Endothelial cell of umbilical vein (primary cell): ENCODE measurements at regions not wholly inside any gene's neighbourhood (a gene's known extent, or its start where the extent isn't known, plus 50 kb on each side); places are given as distances from the start of the nearest gene placed in this dataset.

ENCODE experiments used
- BruUV-seq: library from RNA; stranded (reverse); fragments of 400-500 nt; replicated peaks from 2 replicates; lab custom pipeline; 2021; lab: Mats Ljungman, UMichigan
- CTCF ChIA-PET: fragments of 300-600, 350-600 bp; sonication (Branson Sonifier 250); formaldehyde crosslinking; loops from one replicate; lab custom pipeline; 2021; ENCODE audit warnings: antibody characterized with exemption, inconsistent platforms; lab: Charles Lee
- POLR2A ChIA-PET: fragments of 300-600, 350-600 bp; sonication (Branson Sonifier 250); formaldehyde crosslinking; loops from one replicate; lab custom pipeline; 2021; ENCODE audit warnings: antibody characterized with exemption, inconsistent platforms; lab: Charles Lee
- DNase-seq: peaks from one replicate; pipeline ENCODE4 v3.0.0-alpha.2; 2011; ENCODE audit warnings: low read depth, low spot score
- FAIRE-seq: peaks from 2 replicates; lab custom pipeline; 2011; peaks lifted over from hg19 to GRCh38; lab: Jason Lieb, UNC
- H2AFZ ChIP-seq: 2 replicates; pipeline ENCODE4 v1.6.0; 2012; ENCODE audit warnings: low read depth, low read length, control low read depth, inconsistent platforms
- H3K27ac ChIP-seq: 2 replicates; pipeline ENCODE4 v1.5.1; 2011; ENCODE audit warnings: low read depth, mild to moderate bottlenecking, control low read depth, low read length, moderate library complexity; ENCODE audit not compliant: insufficient read depth
- H3K27me3 ChIP-seq, 2 experiments: 2 replicates each; pipeline versions ENCODE4 v1.6.0 to v1.6.1; 2011; ENCODE audit warnings: low read length in 2 of 2, mixed read lengths in 1 of 2; ENCODE audit not compliant: control insufficient read depth in 2 of 2, insufficient read depth in 2 of 2
- H3K36me3 ChIP-seq, 2 experiments: 2 replicates in 1 of 2; 3 replicates in 1 of 2; pipeline ENCODE4 v1.5.1; 2011; ENCODE audit warnings: low read length in 2 of 2, mild to moderate bottlenecking in 1 of 2, moderate library complexity in 1 of 2; ENCODE audit not compliant: control insufficient read depth in 2 of 2, insufficient read depth in 2 of 2; ENCODE audit errors: extremely low read depth in 1 of 2
- H3K4me1 ChIP-seq: 3 replicates; pipeline ENCODE4 v1.5.1; 2011; ENCODE audit warnings: mild to moderate bottlenecking, low read length; ENCODE audit not compliant: control insufficient read depth, insufficient read depth; ENCODE audit errors: extremely low read depth
- H3K4me2 ChIP-seq: 2 replicates; pipeline ENCODE4 v1.6.1; 2011; ENCODE audit warnings: low read length, control low read depth, mixed read lengths; ENCODE audit not compliant: insufficient read depth
- H3K4me3 ChIP-seq, 3 experiments: fragments of 200-600 bp in 1 of 3; sonication (generic), shearing (Covaris generic) in 1 of 3; replicated peaks in 1 of 3; 2 replicates each; pipeline ENCODE4 v1.5.1; 2011 to 2016; ENCODE audit warnings: control low read depth in 3 of 3, low read length in 3 of 3, mild to moderate bottlenecking in 2 of 3, inconsistent platforms in 1 of 3, low read depth in 1 of 3, moderate library complexity in 1 of 3; ENCODE audit not compliant: insufficient read depth in 1 of 3
- H3K79me2 ChIP-seq: 2 replicates; pipeline ENCODE4 v1.6.0; 2012; ENCODE audit warnings: low read length, inconsistent platforms; ENCODE audit not compliant: control insufficient read depth, insufficient read depth
- H3K9ac ChIP-seq: replicated peaks from 2 replicates; pipeline ENCODE3; 2011; ENCODE audit warnings: low read length, control low read depth; ENCODE audit not compliant: insufficient read depth; ENCODE audit errors: extremely low read depth
- H3K9me1 ChIP-seq: replicated peaks from 3 replicates; pipeline ENCODE4 v1.6.0; 2011; ENCODE audit warnings: mild to moderate bottlenecking, low read length; ENCODE audit not compliant: control insufficient read depth, insufficient read depth; ENCODE audit errors: extremely low read depth
- H3K9me3 ChIP-seq: replicated peaks from 2 replicates; pipeline ENCODE4 v1.5.1; 2012; ENCODE audit warnings: low read length, inconsistent platforms; ENCODE audit not compliant: control insufficient read depth, insufficient read depth
- H4K20me1 ChIP-seq: replicated peaks from 2 replicates; pipeline ENCODE3; 2011; ENCODE audit warnings: mild to moderate bottlenecking, low read length; ENCODE audit not compliant: control insufficient read depth, insufficient read depth; ENCODE audit errors: extremely low read depth
- CTCF ChIP-seq, 2 donors: IDR thresholded peaks; 1 replicate in 1 of 2; 2 replicates in 1 of 2; pipeline ENCODE4 v1.5.1; 2011; ENCODE audit warnings: low read length in 2 of 2, mild to moderate bottlenecking in 2 of 2, moderate library complexity in 2 of 2, control low read depth in 1 of 2, inconsistent platforms in 1 of 2, low read depth in 1 of 2; ENCODE audit not compliant: insufficient read depth in 1 of 2; ENCODE audit errors: extremely low read depth in 1 of 2
- EZH2 ChIP-seq: IDR thresholded peaks from 2 replicates; pipeline ENCODE4 v1.6.1; 2012; ENCODE audit warnings: borderline replicate concordance, low read depth, mild to moderate bottlenecking, moderate library complexity, low read length, inconsistent platforms; ENCODE audit not compliant: severe bottlenecking
- FOS ChIP-seq: IDR thresholded peaks from 2 replicates; pipeline ENCODE4 v1.6.1; 2011; ENCODE audit warnings: mild to moderate bottlenecking, low read length, moderate library complexity, borderline replicate concordance; ENCODE audit not compliant: insufficient read depth
- GATA2 ChIP-seq: IDR thresholded peaks from 2 replicates; pipeline ENCODE4 v1.7.0; 2011; ENCODE audit warnings: low read depth, mild to moderate bottlenecking, moderate library complexity, mixed read lengths, low read length; ENCODE audit not compliant: insufficient read length, insufficient read depth
- JUN ChIP-seq: IDR thresholded peaks from 2 replicates; pipeline ENCODE4 v1.6.1; 2011; ENCODE audit warnings: borderline replicate concordance, low read depth; ENCODE audit not compliant: insufficient read length, insufficient read depth
- MAX ChIP-seq: IDR thresholded peaks from 2 replicates; pipeline ENCODE4 v1.6.1; 2011; ENCODE audit not compliant: insufficient read depth, insufficient read length
- MYC ChIP-seq: IDR thresholded peaks from one replicate; pipeline ENCODE4 v1.6.1; 2011; ENCODE audit warnings: mild to moderate bottlenecking, low read depth, low read length
- POLR2A ChIP-seq: IDR thresholded peaks from 2 replicates; pipeline ENCODE4 v1.6.1; 2012; ENCODE audit warnings: low read depth, mild to moderate bottlenecking, control low read depth, low read length
- POLR2AphosphoS5 ChIP-seq: IDR thresholded peaks from 2 replicates; pipeline ENCODE4 v1.6.1; 2012; ENCODE audit warnings: low read depth, mild to moderate bottlenecking, control low read depth, low read length, moderate library complexity; ENCODE audit not compliant: insufficient read depth
- dilution Hi-C: fragments of 300-500 bp; cut with MboI; formaldehyde crosslinking; loops from one replicate; pipeline ENCODE4 v1.15.0; 2019; ENCODE audit warnings: low sequenced_read_pairs; ENCODE audit not compliant: extremely low pct_ligation_motif_present
- intact Hi-C: fragments of 100-400 bp; cut with micrococcal nuclease; formaldehyde crosslinking; loops from one replicate; pipeline ENCODE4 v1.10.0; 2022

GRCh38 chr5:35324679-35325078 is 94.4 kb upstream of the PRLR start:
- Histone ChIP-seq H3K4me3 (no peak overlapping the region), H3K27ac (no peak overlapping the region), H3K36me3 (no peaks in the 10 kb centered on the region), H2AFZ (no peak overlapping the region), H3K9me3 (no peaks in the 10 kb centered on the region), H3K9ac (no peak overlapping the region), H3K4me2 (no peak overlapping the region), H3K27me3 (no peaks in the 10 kb centered on the region), H4K20me1 (no peaks in the 10 kb centered on the region), H3K79me2 (no peaks in the 10 kb centered on the region), H3K4me1 (no peaks in the 10 kb centered on the region), H3K9me1 (no peaks in the 10 kb centered on the region)
- CTCF ChIA-PET = no interaction called here
- POLR2A ChIA-PET = no interaction called here
- FAIRE-seq (no peak), DNase-seq (no peak)
- TF ChIP-seq MAX (no peak), EZH2 (no peak), FOS (no peak), MYC (no peak), POLR2A (no peak), CTCF (IDR thresholded peaks at IDR 0.05; ENCODE audit: extremely low read depth in 1 of 2, insufficient read depth in 1 of 2, low read depth in 1 of 2, low read length in 2 of 2) (no peak), JUN (no peak), POLR2AphosphoS5 (no peak), GATA2 (no peak)
- dilution Hi-C loops = no loop called here
- intact Hi-C loops = no loop called here
- BruUV-seq = no TSS peak
